Breast epithelium (tissue), 4 donors: ENCODE measurements at regions not wholly inside any gene's neighbourhood (a gene's known extent, or its start where the extent isn't known, plus 50 kb on each side); places are given as distances from the start of the nearest gene placed in this dataset.

Source experiments
- DNase-seq, 2 donors: peaks; one replicate each; pipeline ENCODE4 v3.0.0-alpha.2; 2019; ENCODE audit warnings: low spot score in 2 of 2
- H3K27ac ChIP-seq, 2 donors: fragments of 200-600 bp; sonication (generic) in 1 of 2; one replicate each; pipeline ENCODE4 v1.5.1; 2016 to 2019; ENCODE audit warnings: mild to moderate bottlenecking in 1 of 2
- H3K27me3 ChIP-seq, 2 donors: fragments of 200-600 bp; sonication (generic) in 1 of 2; one replicate each; pipeline versions ENCODE4 v1.5.1 to v1.6.0; 2017 to 2019; ENCODE audit warnings: control low read depth in 1 of 2, mild to moderate bottlenecking in 1 of 2
- H3K36me3 ChIP-seq: fragments of 200-600 bp; one replicate; pipeline ENCODE4 v1.5.1; 2019
- H3K4me1 ChIP-seq, 2 donors: fragments of 200-600 bp; sonication (generic); one replicate each; pipeline ENCODE4 v1.5.1; 2016 to 2019; ENCODE audit warnings: control low read depth in 1 of 2
- H3K4me3 ChIP-seq, 3 donors: fragments of 200-600 bp; sonication (generic); 1 replicate in 2 of 3; 2 replicates in 1 of 3; pipeline ENCODE4 v1.5.1; 2016 to 2019; ENCODE audit warnings: mild to moderate bottlenecking in 3 of 3, moderate library complexity in 2 of 3
- H3K9me3 ChIP-seq, 2 donors: fragments of 200-600 bp; sonication (generic) in 1 of 2; one replicate each; pipeline ENCODE4 v1.5.1; 2016 to 2019; ENCODE audit warnings: control low read depth in 1 of 2
- CTCF ChIP-seq, 3 donors: fragments of 450-650 bp; IDR thresholded peaks; one replicate each; pipeline ENCODE4 v1.5.1; 2016 to 2017; ENCODE audit warnings: antibody characterized with exemption in 3 of 3, mild to moderate bottlenecking in 3 of 3, moderate library complexity in 3 of 3
- POLR2A ChIP-seq: fragments of 450-650 bp; IDR thresholded peaks from one replicate; pipeline ENCODE4 v1.6.1; 2016; ENCODE audit warnings: antibody characterized with exemption, mild to moderate bottlenecking, moderate library complexity
- POLR2AphosphoS5 ChIP-seq, 3 donors: sonication (generic); formaldehyde crosslinking; IDR thresholded peaks; one replicate each; pipeline ENCODE4 v1.6.1; 2017; ENCODE audit warnings: antibody characterized with exemption in 3 of 3
- intact Hi-C: fragments of 100-400 bp; cut with DNase I; formaldehyde crosslinking; loops from one replicate; pipeline ENCODE4 v1.15.1; 2023; ENCODE audit warnings: low total_unique reads

GRCh38 chr5:91214571-91214970, 168.5 kb downstream of the ARRDC3 start:
- no peak overlapping the region for H3K27ac ChIP-seq
- TF ChIP-seq CTCF (IDR thresholded peaks at IDR 0.05) = no peak
- no peak for TF ChIP-seq POLR2A
- no peak for TF ChIP-seq POLR2AphosphoS5 (IDR thresholded peaks at IDR 0.05)
- no peaks in the 10 kb centered on the region for H3K9me3 ChIP-seq
- H3K36me3 ChIP-seq = no peaks in the 10 kb centered on the region
- no peak overlapping the region for H3K4me3 ChIP-seq
- peaks cover 0 to 5% of the 10 kb centered on the region in 2 donors for H3K4me1 ChIP-seq
- H3K27me3 ChIP-seq = no peaks in the 10 kb centered on the region
- DNase-seq = no peak
- intact Hi-C loops = no loop called here
